ENCODE measurements at regions not wholly inside any gene's neighbourhood (a gene's known extent, or its start where the extent isn't known, plus 50 kb on each side); places are given as distances from the start of the nearest gene placed in this dataset.

DNA sequence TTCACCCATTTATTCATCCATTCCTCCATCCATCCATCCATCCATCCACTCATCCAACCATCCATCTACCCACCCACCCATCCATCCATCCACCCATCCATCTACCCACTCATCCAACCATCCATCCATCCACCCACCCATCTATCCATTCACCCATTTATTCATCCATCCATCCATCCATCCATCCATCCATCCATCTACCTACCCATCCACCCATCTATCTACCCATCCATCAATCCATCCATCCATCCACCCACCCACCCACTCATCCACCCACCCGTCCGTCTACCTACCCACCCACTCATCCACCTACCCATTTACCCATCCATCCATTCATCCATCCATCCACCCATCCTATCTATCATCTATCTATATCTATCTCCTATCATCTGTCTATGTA lies 169.4 kb upstream of the SHH start:
- TF ChIP-seq, protein P1, sequence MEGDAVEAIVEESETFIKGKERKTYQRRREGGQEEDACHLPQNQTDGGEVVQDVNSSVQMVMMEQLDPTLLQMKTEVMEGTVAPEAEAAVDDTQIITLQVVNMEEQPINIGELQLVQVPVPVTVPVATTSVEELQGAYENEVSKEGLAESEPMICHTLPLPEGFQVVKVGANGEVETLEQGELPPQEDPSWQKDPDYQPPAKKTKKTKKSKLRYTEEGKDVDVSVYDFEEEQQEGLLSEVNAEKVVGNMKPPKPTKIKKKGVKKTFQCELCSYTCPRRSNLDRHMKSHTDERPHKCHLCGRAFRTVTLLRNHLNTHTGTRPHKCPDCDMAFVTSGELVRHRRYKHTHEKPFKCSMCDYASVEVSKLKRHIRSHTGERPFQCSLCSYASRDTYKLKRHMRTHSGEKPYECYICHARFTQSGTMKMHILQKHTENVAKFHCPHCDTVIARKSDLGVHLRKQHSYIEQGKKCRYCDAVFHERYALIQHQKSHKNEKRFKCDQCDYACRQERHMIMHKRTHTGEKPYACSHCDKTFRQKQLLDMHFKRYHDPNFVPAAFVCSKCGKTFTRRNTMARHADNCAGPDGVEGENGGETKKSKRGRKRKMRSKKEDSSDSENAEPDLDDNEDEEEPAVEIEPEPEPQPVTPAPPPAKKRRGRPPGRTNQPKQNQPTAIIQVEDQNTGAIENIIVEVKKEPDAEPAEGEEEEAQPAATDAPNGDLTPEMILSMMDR (conservative IDR thresholded peaks at IDR 0.05; ENCODE audit: control insufficient read depth, insufficient read depth, low read depth, low read length), result no peak
- H3K4me3 ChIP-seq (ENCODE audit: control insufficient read depth, low read depth, low read length), result no peak overlapping the region
- no peak for DNase-seq (ENCODE audit: low read depth)

DNA sequence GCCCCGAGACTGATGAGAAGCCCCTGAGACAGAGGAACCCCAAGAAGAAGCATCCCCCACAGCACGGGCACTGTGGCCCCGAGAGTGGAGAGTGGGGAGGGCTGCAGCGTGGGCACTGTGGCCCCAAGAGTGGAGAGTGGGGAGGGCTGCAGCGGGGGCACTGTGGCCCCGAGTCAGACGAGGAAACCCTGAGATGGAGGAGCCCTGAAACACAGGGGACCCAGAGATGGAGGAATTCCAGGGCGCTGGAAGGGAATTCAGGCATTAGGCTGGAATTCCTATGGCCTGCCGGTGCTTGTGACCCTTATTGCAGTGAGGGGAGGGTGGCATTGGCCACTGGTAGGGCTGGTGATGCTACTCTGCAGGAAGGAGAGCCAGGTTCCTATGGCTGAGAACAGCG lies 168.6 kb upstream of the SHH start:
- TF ChIP-seq, protein P1 (conservative IDR thresholded peaks at IDR 0.05; ENCODE audit: control insufficient read depth, insufficient read depth, low read depth, low read length), result no peak
- H3K4me3 ChIP-seq (ENCODE audit: control insufficient read depth, low read depth, low read length), result no peak overlapping the region
- no peak for DNase-seq (ENCODE audit: low read depth)

DNA sequence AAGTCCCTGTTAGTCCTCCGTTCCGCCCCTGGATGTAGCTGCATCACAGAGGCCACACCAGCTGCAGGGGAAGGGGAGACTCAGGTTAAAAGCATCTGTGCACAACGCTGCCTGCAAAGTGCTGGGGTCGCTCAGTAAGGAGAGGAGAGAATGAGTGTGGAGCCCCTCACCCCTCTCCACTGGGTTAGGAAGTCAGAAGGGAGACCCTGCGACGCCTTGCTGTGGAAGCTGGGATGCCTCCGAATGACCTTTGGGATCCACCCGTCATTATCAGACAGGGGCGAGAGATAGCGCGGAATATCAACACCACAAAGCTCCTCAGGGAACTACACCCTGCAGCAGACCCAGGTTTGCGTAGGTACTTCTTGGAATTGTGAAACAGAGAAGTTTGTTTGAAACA lies 167.7 kb upstream of the SHH start:
- TF ChIP-seq, protein P1 (conservative IDR thresholded peaks at IDR 0.05; ENCODE audit: control insufficient read depth, insufficient read depth, low read depth, low read length), result no peak
- DNase-seq (ENCODE audit: low read depth), result no peak
- no peak overlapping the region for H3K4me3 ChIP-seq (ENCODE audit: control insufficient read depth, low read depth, low read length)

DNA sequence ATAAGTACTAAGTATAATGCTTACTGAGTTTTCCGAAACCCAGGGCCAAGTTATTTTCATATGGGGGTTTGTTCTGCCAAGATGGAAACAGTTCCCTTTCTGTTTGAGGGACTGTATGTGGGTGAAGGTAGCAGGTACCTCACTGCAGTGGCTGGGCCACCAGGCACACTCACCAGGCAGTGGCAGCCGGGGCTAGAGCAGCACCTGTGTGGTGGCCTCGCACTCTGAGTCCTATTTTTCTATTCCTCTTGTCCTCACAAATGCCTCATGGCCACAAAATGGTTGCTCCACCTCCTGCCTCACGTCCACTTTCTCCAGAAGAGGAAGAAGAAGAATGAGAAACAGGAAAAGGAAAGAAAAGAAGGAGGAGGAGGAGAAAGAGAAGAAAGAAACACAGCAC lies 167.3 kb upstream of the SHH start:
- TF ChIP-seq, protein P1 (conservative IDR thresholded peaks at IDR 0.05; ENCODE audit: control insufficient read depth, insufficient read depth, low read depth, low read length), result no peak
- DNase-seq (ENCODE audit: low read depth), result no peak
- H3K4me3 ChIP-seq (ENCODE audit: control insufficient read depth, low read depth, low read length), result no peak overlapping the region

DNA sequence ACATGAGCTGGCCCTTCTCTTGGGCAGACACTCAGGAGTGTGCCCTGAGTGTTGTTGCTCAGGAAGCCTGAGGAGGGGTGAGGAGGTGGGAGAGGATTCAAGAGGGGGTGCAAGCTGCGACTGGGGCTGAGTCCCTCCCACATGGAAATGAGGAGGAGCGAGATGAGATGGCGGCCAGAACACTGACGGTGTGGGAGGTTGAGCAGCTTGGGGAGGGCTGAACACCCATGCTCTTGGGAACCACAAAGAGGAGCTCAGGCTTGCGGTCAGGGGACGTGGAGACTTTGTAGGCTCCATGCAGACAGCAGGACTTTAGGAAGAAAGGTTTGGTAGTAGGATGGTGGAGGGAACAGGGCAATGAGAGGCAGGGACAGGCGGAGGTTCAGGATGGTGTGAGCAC lies 163.2 kb upstream of the SHH start:
- TF ChIP-seq, protein P1 (conservative IDR thresholded peaks at IDR 0.05; ENCODE audit: control insufficient read depth, insufficient read depth, low read depth, low read length), result no peak
- no peak for DNase-seq (ENCODE audit: low read depth)
- no peak overlapping the region for H3K4me3 ChIP-seq (ENCODE audit: control insufficient read depth, low read depth, low read length)

DNA sequence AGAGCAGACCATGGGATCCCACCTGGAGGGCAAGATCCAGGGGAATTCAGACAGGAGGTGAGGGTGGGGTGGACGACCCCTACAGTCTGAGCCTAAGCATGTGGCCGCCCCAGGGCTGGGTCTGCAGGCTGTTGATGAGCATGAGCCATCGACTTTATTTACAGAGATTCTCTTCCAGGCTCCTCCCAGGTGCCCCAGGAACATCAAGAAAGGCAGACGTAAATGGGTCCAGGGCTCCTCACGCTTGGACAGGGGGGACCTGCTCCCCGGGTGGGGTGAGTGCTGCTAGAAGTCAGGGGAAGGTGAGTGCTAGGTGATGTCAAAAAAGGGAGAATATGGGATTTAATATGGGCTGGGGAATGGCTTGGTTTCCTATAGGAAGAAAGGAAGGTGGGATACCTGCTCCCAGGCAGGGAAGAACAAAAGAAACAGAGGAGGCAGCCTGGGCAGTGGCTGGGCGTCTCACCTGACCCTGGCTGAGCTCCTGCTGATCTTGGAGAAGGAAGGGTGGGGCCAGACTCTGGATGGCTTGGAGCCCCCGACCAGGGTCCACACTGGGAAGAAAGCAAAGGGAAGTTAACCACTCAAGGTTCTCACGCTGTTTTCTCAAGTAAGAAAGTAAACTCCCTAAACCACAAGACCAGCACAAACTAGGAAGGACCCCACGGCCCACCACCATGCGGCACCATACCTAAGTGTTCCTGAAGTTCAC lies 162.1 kb upstream of the SHH start:
- H3K4me3 ChIP-seq (ENCODE audit: control insufficient read depth, low read depth, low read length), result no peak overlapping the region
- TF ChIP-seq, protein P1 (conservative IDR thresholded peaks at IDR 0.05; ENCODE audit: control insufficient read depth, insufficient read depth, low read depth, low read length), result no peak

More for the DNA sequence above, 162.1 kb upstream of the SHH start:
- no peak for DNase-seq (ENCODE audit: low read depth)
